Hematopoietic multipotent progenitor cell treated with erythropoietin and hydrocortisone succinate and interleukin-3 and kit ligand, for 6 days (in vitro differentiated cells): ENCODE measurements at regions not wholly inside any gene's neighbourhood (a gene's known extent, or its start where the extent isn't known, plus 50 kb on each side); places are given as distances from the start of the nearest gene placed in this dataset.

Experiments
- DNase-seq: peaks from one replicate; pipeline ENCODE4 v3.0.0-alpha.2; 2015

- no peak for DNase-seq
Measured at GRCh38 chr5:125100951-125101350, 354.5 kb upstream of the ZNF608 start.

- no peak for DNase-seq
Measured at GRCh38 chr5:125103459-125103858, 357.0 kb upstream of the ZNF608 start.

DNA sequence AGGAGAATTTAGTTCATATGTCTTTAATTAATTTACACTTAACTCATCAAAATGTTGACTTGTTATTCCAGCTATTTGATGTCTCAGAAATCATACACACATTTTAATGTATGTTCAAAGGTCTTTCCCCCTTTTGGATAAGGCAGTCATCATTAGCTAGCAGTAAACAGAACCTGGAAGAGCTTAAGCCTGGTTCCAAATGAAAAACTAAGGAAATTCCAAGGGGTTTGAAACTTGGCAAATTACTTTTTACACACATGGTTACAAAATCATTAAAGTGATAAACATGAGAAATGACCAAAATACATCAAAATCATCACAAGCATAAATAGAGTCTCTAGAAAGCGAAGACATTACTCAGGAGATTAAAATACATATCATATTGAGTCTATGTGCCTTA is 359.8 kb upstream of the ZNF608 start:
- DNase-seq, result no peak

GRCh38 chr5:125106881-125107280 is 360.4 kb upstream of the ZNF608 start:
- DNase-seq, result no peak

DNA sequence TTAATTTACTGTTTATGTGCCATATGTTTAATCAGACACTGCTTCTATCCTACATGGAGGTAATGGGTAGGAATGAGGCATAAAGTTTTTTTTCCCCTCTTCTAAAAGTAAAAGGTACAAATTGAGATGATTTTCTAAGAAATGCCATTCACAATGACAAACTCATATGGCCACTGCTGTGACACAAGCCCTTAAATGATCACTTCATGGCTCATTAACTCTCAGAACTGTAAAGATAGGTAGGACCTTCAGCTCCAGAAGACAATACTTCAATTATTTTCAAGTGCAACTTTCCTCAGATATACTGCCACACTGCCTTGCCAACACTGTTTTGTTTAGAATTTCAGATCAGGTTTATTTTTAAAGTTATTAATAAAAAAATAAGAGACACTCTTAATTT is 362.9 kb upstream of the ZNF608 start:
- no peak for DNase-seq

DNA sequence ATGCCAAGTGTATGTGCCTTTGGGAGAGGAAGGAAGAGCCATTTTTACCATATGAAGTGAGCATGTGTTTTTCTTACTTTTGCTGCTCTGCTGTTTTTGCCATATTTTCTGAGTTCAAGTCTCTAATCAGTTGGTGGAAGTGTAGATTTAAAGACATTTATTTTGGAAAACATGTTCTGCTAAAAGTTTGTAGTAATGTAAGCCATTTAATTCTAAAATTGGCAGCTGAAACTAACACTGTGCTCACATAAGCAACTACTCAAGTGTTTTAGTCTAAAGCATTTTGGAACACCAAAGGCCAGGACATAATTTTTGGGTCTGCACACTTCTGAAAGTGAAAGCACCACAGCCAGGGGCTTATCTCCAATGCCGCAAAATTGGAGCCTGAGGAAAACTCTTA is 363.4 kb upstream of the ZNF608 start:
- DNase-seq, result no peak

- DNase-seq, result no peak
Measured at GRCh38 chr5:125112196-125112595, 365.8 kb upstream of the ZNF608 start.

GRCh38 chr5:125113328-125113727 is 366.9 kb upstream of the ZNF608 start:
- no peak for DNase-seq

DNA sequence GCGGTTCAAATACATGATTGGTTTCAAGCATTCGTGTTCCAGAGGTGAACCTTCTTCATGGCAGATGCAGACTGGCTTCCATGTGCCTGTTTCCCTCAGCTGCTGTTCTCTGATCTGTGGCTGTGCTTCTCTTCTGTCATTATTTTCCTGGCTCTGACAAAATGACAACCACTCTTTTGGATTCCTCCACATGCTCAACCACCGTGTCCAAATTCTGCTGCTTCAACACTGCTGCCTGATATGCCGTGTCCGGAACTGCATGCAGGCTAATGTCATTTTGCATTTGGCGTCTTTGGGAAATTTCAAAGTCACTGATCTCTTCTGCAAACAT is 368.7 kb upstream of the ZNF608 start:
- DNase-seq, result no peak

- DNase-seq, result no peak
Measured at GRCh38 chr5:125117566-125117965, 371.1 kb upstream of the ZNF608 start.

GRCh38 chr5:125120012-125120411 is 373.6 kb upstream of the ZNF608 start:
- no peak for DNase-seq

DNA sequence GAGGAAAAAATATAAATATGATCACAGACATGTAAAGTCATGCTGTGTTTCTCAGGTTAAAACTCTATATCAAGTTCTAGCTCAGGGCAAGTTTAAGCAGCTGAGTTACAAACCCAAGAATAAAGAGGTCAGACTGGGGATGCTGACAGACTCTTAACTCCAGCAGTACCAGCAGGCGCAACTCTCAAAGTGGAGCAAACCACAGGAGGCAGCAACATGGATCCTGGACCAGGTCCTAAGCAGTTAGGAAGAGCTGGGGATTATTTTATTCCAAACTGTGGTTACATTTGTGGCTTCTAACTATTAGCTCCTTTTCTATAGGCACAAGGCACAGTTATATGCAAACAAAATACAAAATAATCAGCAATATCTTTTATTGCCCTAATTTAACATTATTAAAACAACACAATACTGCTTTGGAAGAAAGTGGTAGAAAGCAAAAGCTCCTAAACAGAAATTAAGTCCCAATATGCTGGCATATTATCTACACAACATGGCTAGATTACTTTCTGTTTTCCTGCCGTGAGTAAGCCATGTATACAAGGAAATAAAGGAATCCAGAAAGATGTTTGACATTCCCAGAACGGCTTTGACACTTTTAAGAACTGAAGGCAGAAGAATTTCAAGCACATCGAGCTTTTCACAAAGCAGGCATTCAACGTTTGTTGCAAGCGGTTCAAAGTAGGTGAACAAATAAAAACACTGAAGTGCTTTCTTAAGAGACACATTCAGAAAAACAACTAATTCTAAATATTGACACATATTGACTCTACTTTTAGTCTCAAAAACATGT is 378.8 kb upstream of the ZNF608 start:
- DNase-seq, result no peak

- no peak for DNase-seq
Measured at GRCh38 chr5:125126050-125126449, 379.6 kb upstream of the ZNF608 start.

DNA sequence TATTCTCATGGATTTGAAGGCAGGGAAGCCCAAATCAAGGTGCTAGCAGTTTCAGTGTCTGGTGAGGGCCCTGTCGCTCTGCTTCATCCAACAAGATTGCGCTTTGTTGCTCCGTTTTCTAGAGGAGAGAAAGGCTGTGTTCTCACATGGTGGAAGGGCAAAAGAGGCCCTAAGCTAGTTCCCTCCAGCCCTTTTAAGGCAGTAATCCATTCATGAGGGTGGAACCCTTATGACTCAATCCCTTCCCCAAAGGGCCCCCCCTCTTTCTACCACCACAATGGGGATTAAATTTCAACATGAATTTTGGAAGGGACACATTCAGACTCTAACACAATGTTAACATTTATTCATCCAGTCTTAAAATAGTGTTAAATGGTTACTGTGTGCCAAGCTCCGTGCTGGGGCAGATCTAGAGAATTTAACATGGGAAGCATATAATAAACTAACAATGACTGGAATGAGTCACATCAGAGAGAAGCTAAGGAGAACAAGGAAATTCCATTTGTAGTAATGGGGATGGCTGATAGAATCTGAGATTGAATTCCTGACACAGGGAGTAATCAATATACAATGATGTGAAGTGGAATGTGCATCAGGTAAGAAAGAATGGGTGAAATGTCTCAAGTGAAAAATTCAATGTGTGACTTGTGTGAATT is 382.8 kb upstream of the ZNF608 start:
- no peak for DNase-seq

DNA sequence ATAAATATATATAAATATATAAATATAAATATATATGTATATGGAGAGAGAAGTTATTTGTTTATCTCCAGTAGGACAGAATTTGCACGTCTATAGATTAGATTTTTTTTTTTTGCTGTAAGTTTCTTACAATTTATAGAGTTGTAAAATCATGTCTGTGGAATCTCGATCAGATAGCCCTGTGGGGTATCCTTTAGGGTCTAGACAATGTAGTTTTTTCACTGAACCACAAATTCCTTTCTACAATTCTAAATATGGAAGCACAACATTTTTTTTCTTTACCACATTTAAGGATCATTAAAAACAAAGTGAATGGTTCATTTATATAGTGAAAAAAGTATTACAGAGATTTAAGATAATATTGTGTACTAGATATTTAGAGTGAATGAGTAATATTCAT is 384.2 kb upstream of the ZNF608 start:
- no peak for DNase-seq

DNA sequence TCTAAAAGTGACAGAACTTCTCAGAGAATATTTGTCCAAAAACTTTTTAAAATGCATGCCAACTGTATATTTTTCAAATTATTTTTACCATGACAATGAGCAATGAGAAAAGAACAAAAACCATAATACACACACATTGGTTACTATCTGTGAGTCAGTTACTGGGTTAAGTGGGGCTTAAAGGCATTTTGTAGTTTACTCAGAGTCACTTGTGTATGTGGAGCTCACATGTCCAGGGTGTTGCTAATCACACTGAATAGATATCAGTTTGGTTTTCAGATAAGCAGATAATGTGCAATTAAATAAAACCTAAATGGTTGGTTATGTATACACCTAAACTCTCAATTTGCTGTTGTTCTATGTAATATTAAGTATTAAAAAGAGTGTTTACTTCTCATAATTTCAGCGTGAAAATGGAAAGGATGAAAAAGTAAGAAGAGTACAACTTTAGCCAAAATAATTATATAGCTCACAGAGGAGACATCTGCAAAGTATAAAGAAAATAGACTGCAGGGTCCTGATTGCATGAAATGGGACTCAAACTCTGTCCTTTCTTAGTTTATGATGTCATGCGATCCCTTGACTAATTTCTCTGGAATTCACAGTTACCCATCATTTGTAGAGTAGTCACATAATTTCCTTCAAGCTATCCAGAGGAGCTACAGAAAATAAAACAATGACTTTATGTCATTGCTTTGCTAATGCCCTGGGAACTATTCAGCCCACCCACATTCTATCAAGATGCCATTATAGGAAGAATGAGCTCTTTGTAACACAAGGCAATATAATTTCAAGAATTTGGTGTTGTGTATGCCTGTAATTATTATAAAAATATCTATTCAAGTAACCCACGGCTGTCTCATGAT is 388.0 kb upstream of the ZNF608 start:
- DNase-seq, result no peak

DNA sequence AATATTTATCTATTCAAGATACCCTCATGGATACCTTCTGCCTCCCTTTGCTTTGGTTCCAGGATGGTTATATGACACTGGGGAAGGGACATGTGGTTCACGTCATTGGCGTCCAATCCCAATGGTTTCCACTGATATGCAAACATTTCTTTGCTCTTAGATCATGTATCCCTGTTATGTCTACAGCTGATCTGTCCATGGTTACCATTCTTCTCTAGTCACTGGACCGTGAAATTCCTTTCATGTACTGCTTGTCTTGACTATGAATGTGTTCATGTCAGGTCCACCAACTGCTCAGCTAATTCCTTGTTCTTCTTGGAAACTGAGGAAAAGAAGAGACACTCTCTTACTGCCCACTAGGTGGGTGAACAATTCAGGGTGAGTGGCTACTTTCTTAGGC is 391.1 kb upstream of the ZNF608 start:
- DNase-seq, result no peak

- DNase-seq, result no peak
Measured at GRCh38 chr5:125138266-125138665, 391.8 kb upstream of the ZNF608 start.

GRCh38 chr5:125139590-125139989 is 393.2 kb upstream of the ZNF608 start:
- DNase-seq, result no peak

DNA sequence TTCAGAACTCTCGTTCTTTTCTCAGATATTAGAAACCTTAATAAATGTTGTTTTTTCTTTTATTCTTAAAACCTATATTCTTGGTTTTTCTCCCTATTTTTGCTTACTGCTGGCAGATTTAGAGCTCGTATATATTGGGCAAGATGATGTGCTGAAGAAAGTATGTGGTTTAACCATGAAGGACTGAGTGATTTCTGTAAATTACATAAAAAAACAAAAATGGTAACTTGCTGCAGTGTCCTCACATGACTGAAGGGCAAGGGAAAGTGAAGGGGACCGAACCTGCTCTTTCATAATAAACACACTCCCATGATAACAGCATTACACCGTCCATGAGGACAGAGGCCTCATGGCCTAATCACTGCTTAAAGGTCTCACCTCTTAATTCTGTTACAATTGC is 393.8 kb upstream of the ZNF608 start:
- DNase-seq, result no peak

GRCh38 chr5:125140855-125141254 is 394.4 kb upstream of the ZNF608 start:
- no peak for DNase-seq

DNA sequence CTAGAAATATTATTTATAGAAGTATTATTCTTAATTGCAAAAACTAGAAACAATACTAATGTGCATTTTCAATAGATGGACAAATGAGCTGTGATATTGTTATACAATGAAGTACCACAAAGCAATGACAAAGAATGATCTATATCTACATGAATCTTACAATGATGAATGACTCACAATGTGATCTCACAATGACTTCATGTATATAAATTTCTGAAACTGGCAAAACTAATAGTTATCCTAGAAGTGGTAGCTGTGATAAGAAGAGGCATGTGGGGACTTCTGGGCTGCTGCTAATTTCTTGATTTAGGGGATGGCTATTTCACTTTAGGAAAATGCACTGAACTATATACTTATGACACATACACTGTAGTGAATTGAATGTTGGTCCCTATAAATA is 396.0 kb upstream of the ZNF608 start:
- no peak for DNase-seq

DNA sequence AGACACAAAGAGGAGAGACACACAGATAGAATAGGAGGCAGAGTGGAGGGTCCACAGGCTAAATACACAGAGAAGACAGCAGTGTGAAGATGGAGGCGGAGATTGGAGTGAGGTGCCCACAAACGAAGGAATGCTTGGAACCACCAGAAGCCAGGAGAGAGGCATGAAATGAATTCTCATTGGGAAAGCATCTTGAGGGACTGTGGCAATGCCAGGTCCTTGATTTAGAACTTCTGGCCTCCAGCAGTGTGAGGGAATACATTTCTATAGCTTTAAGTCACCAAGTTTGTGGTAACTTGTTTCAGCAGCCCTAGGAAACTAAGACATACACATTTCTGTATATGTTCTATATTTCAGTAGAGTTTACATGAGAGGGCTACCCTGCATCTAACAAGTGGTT is 396.6 kb upstream of the ZNF608 start:
- DNase-seq, result no peak

DNA sequence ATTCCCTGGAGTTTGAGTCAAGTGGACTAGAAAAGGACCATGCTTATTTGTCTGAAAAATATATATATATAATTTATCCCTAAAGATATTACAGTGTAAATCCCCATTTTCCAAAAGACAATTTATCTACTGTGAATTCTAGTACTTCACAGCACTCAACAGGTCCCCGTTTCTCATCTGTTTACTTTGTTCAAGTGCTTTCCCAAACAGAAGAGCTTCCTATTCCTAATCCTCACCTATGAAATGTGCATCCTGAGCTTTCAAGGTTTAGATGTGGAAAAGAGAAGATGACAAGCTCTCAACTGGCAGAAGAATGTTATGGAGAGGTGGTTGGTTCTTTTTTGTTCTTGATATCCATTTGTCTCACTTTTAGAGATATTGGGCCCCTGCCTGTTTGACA is 401.6 kb upstream of the ZNF608 start:
- no peak for DNase-seq
